Upper lobe of left lung (tissue), 6 donors: ENCODE measurements at regions not wholly inside any gene's neighbourhood (a gene's known extent, or its start where the extent isn't known, plus 50 kb on each side); places are given as distances from the start of the nearest gene placed in this dataset.

Experiments
- ATAC-seq, 2 donors: fragments of 200-7000 bp; cut with Tn5 transposase; one replicate each; pipeline ENCODE4 v1.9.1; 2022; ENCODE audit warnings: mild to moderate bottlenecking in 2 of 2, moderate library complexity in 2 of 2; ENCODE audit not compliant: low FRiP score in 2 of 2
- DNase-seq, 2 donors: peaks; one replicate each; pipeline ENCODE4 v3.0.0-alpha.2; 2019 to 2020
- H3K27ac ChIP-seq, 4 donors: fragments of 200-600 bp; sonication (generic); one replicate each; pipeline ENCODE4 v1.5.1; 2016 to 2019
- H3K27me3 ChIP-seq, 4 donors: fragments of 200-600 bp; sonication (generic); one replicate each; pipeline ENCODE4 v1.5.1; 2017 to 2019
- H3K36me3 ChIP-seq, 4 donors: fragments of 200-600 bp; sonication (generic); one replicate each; pipeline ENCODE4 v1.5.1; 2016 to 2019
- H3K4me1 ChIP-seq, 4 donors: fragments of 200-600 bp; sonication (generic); one replicate each; pipeline ENCODE4 v1.5.1; 2018 to 2019
- H3K4me3 ChIP-seq, 4 donors: fragments of 200-600 bp; sonication (generic); one replicate each; pipeline ENCODE4 v1.5.1; 2017 to 2019; ENCODE audit warnings: mild to moderate bottlenecking in 2 of 4, moderate library complexity in 1 of 4
- H3K9me3 ChIP-seq, 4 donors: fragments of 200-600 bp; sonication (generic); one replicate each; pipeline ENCODE4 v1.5.1; 2018 to 2019
- CTCF ChIP-seq, 6 experiments: fragments of 450-650 bp in 4 of 6; fragments of 200-600 bp in 2 of 6; sonication (generic) in 2 of 6; IDR thresholded peaks; one replicate each; pipeline ENCODE4 v1.5.1; 2016 to 2019; ENCODE audit warnings: antibody characterized with exemption in 6 of 6
- EP300 ChIP-seq, 4 donors: sonication (generic); formaldehyde crosslinking; IDR thresholded peaks; one replicate each; pipeline ENCODE4 v1.5.1; 2017; ENCODE audit warnings: antibody characterized with exemption in 4 of 4, control low read depth in 2 of 4
- POLR2A ChIP-seq, 4 donors: fragments of 450-650 bp; IDR thresholded peaks; one replicate each; pipeline ENCODE4 v1.5.1; 2016 to 2017; ENCODE audit warnings: antibody characterized with exemption in 4 of 4, mild to moderate bottlenecking in 2 of 4
- POLR2AphosphoS5 ChIP-seq, 2 donors: sonication (generic); formaldehyde crosslinking; IDR thresholded peaks; one replicate each; pipeline ENCODE4 v1.5.1; 2017; ENCODE audit warnings: antibody characterized with exemption in 2 of 2
- WGBS, 2 donors: methylation state at CpG; one replicate each; pipeline ENCODE4 v1.1.5; 2017 to 2018; 5-methylcytosine and 5-hydroxymethylcytosine counted together
- donor health status: DM: no; HTN: no; CAD: no; lungs with moderate emphysema.
- donor health status: DM: no; HTN: yes; CAD: no; lungs with severe emphysema.

GRCh38 chr1:229710746-229711145, 84.7 kb downstream of the URB2 start:
- Histone ChIP-seq H3K4me1 (no peaks in the 10 kb centered on the region), H3K27ac (no peak overlapping the region), H3K27me3 (no peaks in the 10 kb centered on the region), H3K9me3 (peaks cover 0 to 5% (median 2%) of the 10 kb centered on the region in 4 donors), H3K36me3 (no peaks in the 10 kb centered on the region), H3K4me3 (no peak overlapping the region)
- ATAC-seq (peak in 1 of 2 donors; percentile 91), DNase-seq (no peak)
- TF ChIP-seq CTCF (IDR thresholded peaks at IDR 0.05) (no peak), POLR2A (IDR thresholded peaks at IDR 0.05) (no peak), EP300 (IDR thresholded peaks at IDR 0.05) (no peak), POLR2AphosphoS5 (IDR thresholded peaks at IDR 0.05) (no peak)

- TF ChIP-seq POLR2AphosphoS5 (IDR thresholded peaks at IDR 0.05) (no peak), EP300 (IDR thresholded peaks at IDR 0.05) (no peak), POLR2A (IDR thresholded peaks at IDR 0.05) (no peak), CTCF (IDR thresholded peaks at IDR 0.05) (no peak)
- no peaks in the 10 kb centered on the region for H3K36me3 ChIP-seq
- no peaks in the 10 kb centered on the region for H3K4me1 ChIP-seq
- no peak overlapping the region for H3K27ac ChIP-seq
- 94 to 98% methylated on average over 2 of the region's 2 CpGs for WGBS, 2 donors
- H3K4me3 ChIP-seq: no peak overlapping the region
- no peaks in the 10 kb centered on the region for H3K27me3 ChIP-seq
- no peak for DNase-seq
- ATAC-seq: no peak
- no peaks in the 10 kb centered on the region for H3K9me3 ChIP-seq
Observed at GRCh38 chr1:229714306-229714705, 88.3 kb downstream of the URB2 start.

- no peaks in the 10 kb centered on the region for H3K4me1 ChIP-seq
- no peaks in the 10 kb centered on the region for H3K27me3 ChIP-seq
- TF ChIP-seq EP300 (IDR thresholded peaks at IDR 0.05) (no peak), POLR2AphosphoS5 (IDR thresholded peaks at IDR 0.05) (no peak), POLR2A (IDR thresholded peaks at IDR 0.05) (no peak), CTCF (IDR thresholded peaks at IDR 0.05) (peak in 4 of 6 experiments; percentile 9 to 32 (median 20))
- WGBS, 2 donors: 71 to 84% methylated on average over 8 of the region's 8 CpGs
- DNase-seq: peak in 1 of 2 donors; percentile 45
- no peaks in the 10 kb centered on the region for H3K9me3 ChIP-seq
- H3K27ac ChIP-seq: no peak overlapping the region
- H3K36me3 ChIP-seq: no peaks in the 10 kb centered on the region
- peak in 1 of 2 donors; percentile 37 for ATAC-seq
- H3K4me3 ChIP-seq: no peak overlapping the region
Observed at GRCh38 chr1:229714964-229715603, 89.0 kb downstream of the URB2 start.

GRCh38 chr1:229716069-229716468, 90.0 kb downstream of the URB2 start:
- no peak overlapping the region for H3K4me3 ChIP-seq
- ATAC-seq (no peak), DNase-seq (no peak)
- H3K27me3 ChIP-seq: no peaks in the 10 kb centered on the region
- no peaks in the 10 kb centered on the region for H3K36me3 ChIP-seq
- H3K4me1 ChIP-seq: no peaks in the 10 kb centered on the region
- TF ChIP-seq POLR2A (IDR thresholded peaks at IDR 0.05) (no peak), EP300 (IDR thresholded peaks at IDR 0.05) (no peak), POLR2AphosphoS5 (IDR thresholded peaks at IDR 0.05) (no peak), CTCF (IDR thresholded peaks at IDR 0.05) (no peak)
- 77% methylated on average over 10 of the region's 10 CpGs for WGBS, 2 donors
- no peak overlapping the region for H3K27ac ChIP-seq
- no peaks in the 10 kb centered on the region for H3K9me3 ChIP-seq

GRCh38 chr1:229716704-229717103, 90.7 kb downstream of the URB2 start:
- WGBS, 2 donors: 79 to 94% methylated on average over 7 of the region's 7 CpGs
- H3K36me3 ChIP-seq: no peaks in the 10 kb centered on the region
- no peaks in the 10 kb centered on the region for H3K4me1 ChIP-seq
- TF ChIP-seq EP300 (IDR thresholded peaks at IDR 0.05): no peak
- no peak for TF ChIP-seq POLR2A (IDR thresholded peaks at IDR 0.05)
- no peak for TF ChIP-seq POLR2AphosphoS5 (IDR thresholded peaks at IDR 0.05)
- no peak for TF ChIP-seq CTCF (IDR thresholded peaks at IDR 0.05)
- H3K4me3 ChIP-seq: no peak overlapping the region
- DNase-seq (no peak), ATAC-seq (no peak)
- no peaks in the 10 kb centered on the region for H3K9me3 ChIP-seq
- no peak overlapping the region for H3K27ac ChIP-seq
- no peaks in the 10 kb centered on the region for H3K27me3 ChIP-seq
